HG03064 (cell line): ENCODE measurements at regions not wholly inside any gene's neighbourhood (a gene's known extent, or its start where the extent isn't known, plus 50 kb on each side); places are given as distances from the start of the nearest gene placed in this dataset.
"Not testable (repeated sequence)": the region's sequence is repeated elsewhere in the genome, so short reads cannot be mapped to it uniquely, and the experiment has no call there.

Experiments
- ATAC-seq: cut with Tn5 transposase; IDR thresholded peaks from one replicate; pipeline ENCODE4 v1.9.1; 2021; ENCODE audit warnings: low read depth; ENCODE audit not compliant: unreplicated experiment

DNA sequence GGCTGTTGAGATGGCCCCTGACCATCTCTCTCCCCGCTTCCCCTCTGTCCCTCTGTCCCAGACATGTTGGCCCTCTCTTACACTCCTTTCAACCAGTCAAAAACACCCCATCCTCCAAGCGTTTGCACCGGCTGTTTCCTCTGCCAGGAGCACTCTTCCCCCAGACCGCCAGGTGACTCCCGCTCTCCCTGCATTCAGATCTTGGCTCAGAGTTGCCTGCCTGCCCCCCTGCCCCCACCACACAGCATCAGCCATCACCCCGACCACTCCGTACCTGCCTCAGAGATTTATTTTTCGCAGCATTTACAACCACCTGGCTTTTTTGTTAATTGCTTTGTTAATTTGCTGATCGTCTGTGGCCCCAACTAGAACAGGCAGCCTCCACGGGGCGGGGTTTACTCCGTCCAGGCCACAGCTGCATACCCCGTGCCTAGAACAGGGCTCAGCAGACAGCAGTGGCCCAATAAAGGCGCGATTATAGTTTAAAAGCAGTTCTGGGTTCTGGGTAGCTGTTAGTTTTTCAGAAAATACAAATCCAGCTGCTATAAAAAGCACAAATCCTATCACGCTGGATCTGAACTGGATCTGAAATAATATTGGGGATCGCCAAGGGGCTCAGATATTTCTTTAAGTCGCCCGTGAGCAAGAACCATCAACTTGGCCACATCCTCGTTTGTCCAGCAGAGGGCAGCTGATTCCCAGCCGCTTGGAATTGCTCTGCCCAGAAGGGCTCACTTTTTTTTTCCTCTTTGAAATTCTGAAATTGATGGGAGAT, 173.6 kb downstream of the IRF8 start:
- no peak for ATAC-seq

DNA sequence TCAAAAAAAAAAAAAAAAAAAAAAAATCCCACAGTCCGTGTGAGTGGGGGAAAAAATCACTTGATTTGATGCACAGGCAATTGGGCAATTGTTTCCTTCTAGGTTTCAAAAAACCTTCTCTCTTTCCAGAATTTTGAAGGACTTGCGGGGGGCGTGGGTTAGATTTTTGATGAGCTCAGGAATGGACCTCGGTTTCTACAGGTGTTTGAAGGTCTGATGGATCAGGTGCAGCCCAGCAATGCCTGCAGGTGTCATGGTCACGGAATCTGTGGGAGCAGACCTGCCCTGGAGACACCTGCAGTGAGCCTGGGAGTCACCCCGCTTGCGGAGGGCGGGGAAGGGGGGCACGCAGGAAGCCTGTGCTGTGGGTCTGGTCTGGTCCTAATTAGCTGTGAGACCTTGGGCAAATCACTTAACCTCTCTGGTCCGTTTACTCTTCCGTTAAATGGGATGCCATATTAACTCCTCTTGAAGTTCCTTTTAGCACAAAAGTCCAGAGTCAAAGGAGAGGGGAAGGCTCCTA, 174.2 kb downstream of the IRF8 start:
- no peak for ATAC-seq

DNA sequence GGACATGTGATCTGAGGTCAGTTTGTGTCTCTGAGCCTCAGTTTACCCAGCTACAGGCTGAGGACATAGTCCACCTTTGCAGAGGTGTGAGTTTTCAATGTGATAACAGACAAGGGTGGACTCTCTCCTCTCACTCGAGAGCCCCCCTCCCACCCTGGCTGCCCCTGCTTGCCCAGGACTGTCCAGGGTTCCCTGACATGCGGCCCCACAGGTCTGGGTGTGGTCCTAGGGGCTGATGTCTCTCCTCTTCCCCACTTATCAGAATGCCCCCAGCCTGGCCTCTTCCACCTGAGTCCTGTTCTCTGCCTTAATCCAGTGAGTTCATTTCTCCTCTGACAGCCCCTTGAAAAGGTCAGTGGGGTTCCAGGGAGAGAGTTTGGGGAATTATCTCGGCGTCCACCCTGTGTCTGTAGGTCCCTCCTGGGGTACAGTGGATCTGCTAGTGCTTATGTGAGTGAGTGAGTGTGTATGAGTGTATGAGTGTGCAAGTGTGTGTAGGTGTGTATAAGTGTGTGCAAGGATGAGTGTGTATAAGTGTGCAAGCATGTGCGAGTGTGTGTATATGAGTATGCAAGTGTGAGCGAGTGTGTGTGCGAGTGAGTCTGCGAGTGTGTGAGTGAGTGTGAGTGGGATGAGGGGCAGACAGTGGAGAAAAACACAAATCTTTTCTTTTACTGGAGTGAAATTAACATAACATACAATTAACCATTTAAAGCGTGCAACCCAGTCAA, 175.0 kb downstream of the IRF8 start:
- ATAC-seq, result no peak

DNA sequence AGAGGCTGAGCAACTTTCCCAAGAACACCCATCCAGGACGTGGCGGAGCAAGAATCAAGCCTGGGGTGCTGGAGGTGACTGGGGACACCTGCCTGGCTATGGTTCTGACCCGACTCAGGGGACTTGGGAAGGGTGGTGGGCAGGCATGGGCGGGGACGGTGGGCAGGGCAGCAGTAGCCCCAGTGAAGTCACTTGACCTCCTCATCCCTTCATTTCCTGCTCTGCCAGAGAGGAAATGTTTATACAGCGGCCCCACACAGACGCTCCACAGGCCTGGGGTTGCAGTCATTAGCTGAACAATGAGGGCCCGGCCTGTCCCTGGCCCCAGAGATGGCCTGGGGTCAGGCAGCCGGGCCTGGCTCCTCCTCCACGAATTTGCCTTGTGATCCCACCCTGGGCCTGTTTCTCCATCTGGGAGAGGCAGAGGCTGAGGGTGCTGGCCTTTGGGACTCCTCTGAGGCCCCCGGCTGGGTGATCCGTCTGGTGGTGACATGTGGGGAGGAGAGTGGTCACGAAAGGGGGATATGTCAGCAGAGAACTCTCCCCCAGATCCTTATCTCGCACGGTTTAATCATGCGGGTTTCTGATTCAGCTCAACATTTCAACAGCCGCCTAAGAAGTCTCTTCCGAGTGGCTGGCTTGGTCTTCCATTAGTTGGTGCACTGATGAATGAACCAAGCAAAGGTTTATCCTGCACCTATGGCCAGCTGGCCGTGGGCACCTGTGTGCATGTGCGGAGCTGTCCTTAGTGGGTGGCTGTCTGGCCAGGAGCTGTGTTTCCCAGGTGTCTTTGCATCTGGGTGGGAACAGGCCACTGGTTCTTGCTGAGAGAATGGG, 175.9 kb downstream of the IRF8 start:
- no peak for ATAC-seq

DNA sequence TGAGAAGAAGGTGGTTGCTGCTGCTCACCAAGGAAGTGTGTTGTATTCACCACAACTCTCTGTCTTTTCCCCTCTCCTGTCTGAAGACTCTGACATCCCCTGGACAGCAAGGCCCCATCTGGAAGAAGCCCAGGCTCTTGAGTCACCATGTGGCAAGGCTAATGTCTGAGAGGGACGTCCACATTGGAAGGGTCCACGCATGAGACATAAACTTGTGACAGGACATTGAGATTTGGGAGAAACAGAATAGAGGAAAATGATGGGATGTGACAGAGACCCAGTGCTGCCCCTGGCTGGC, 176.5 kb downstream of the IRF8 start:
- ATAC-seq, result no peak

DNA sequence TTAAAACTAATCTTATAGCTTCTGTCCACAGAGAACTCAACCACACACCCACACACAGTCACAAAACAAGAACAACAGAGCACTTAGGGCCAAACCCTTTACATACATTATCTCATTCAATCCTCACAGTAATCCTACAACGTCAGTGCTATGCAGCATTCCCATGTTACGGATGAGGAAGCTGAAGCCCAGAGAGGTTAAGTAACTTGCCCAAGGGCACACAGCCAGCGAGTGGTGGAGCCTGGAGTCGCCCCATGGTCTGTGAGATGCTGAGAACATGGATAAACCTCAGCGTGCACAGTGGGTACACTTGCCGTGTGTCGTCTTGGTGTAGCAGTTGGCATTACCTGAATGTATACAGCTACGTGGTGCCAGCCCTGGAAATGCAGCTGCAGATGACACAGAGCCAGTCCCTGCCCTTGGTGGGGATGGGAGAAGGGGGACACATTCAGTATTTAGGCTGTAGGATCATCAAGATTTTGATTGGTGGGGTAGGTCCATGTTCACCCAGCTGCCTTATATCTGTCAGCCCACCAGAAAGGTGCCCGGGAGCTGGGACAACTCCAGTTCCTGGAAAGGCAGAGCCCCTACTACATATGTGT, 177.0 kb downstream of the IRF8 start:
- no peak for ATAC-seq

DNA sequence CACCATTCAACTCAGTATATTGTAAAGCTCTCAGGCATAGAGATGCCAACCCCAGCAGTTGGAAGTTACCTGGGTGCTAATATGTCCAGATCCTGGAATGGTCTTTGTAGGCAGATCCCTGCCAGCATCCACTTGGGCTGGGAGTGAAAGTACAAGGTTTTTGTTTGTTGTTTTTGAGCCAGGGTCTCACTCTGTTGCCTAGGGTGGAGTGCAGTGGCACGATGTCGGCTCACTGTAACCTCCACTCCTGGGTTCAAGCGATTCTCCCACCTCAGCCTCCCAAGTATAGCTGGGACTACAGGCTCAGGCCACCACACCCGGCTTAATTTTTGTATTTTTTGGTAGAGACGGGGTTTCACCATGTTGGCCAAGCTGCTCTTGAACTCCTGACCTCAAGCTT, 177.6 kb downstream of the IRF8 start:
- no peak for ATAC-seq

DNA sequence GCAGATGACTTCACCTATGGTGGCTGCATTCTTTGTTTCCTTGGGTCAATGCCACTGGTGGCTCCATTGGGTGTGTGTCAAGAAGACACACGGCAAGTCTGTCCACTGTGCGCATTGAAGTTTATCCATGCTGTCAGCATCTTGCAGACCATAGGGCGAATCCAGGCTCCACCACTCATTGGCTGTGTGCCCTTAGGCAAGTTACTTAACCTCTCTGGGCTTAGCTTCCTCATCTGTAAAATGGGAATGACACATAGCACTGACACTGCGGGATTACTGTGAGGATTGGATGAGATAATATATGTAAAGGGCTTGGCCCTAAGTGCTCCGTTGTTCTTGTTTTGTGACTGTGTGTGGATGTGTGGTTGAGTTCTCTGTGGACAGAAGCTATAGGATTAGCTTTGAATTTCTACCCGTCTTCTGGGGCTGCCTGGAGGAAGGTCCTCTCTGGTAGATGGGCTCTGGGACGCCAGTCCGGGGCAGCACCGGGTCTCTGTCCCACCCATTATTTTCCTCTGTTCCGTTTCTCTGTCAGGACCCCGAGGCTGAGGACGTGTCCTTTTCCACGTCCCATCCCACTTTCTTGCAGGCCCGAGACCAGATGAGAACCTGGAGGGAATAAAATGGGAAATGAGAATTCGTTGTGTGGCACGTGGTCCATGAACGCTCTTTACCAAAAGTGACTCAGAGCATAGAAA, 178.4 kb downstream of the IRF8 start:
- ATAC-seq, result no peak

DNA sequence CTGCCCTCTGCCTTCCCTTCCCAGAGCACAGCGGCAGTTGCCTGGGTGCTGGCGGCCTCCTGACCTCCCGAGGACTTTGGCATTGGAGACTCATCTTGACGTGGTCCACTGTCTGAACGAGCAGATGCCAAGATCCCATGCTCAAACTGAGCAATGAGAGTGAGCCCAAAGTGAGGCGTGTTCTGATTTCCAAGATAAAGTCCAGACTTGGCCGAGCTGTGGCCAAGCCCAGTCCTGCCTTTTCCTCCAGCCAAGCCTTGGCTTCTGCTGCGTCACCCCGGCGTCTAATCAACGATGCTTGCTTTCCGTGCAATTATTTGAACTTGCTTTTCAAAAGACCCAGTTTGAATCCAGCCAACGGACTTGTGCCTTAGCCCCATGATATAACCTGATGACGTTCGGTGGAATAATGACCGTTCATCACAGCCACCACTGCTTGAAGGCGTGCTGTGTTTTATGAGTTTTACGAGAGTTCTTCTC, 179.2 kb downstream of the IRF8 start:
- ATAC-seq, result no peak

DNA sequence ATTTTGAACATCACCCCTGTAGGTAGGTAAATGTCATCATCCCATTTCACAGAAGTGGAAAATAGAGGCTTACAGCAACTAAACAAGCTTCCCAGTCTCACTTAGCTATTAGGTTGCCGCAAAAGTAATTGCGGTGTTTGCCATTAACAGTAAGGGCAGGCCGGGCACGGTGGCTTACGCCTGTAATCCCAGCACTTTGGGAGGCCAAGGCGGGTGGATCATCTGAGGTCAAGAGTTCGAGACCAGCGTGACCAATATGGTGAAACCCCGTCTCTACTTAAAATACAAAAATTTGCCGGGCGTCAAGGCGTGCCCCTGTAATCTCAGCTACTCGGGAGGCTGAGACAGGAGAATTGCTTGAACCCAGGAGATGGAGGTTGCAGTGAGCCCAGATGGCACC, 179.7 kb downstream of the IRF8 start:
- ATAC-seq, result not testable (repeated sequence)

DNA sequence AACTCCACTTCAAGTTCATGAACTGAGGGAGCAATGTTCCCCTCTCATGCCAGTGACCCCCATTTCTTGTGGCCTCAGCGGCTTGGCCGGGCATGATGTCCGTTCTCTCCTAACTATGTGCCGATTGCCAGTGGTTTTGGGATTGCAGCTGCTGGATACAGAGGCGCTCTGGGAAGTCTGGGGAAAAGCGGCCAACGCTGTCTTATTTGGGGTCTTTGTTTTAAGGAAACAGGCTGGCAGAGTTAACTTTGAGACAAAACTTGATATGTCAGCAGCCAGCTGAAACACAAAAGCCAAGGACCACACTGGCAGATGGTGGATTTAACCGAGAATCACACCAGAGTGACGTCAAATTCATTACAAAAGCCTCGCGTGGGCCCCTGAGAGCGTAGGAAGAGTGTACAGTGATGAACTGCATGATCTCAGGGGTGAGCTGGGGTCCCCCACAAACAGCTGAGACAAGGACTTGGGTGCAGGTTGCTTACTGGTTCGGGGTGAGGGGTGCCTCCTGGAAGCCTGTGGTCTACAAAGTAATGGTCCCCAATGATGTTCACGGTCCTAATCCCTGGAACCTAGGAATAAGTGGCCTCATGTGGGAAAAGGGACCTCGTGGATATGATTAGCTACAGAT, 180.4 kb downstream of the IRF8 start:
- ATAC-seq, result no peak

DNA sequence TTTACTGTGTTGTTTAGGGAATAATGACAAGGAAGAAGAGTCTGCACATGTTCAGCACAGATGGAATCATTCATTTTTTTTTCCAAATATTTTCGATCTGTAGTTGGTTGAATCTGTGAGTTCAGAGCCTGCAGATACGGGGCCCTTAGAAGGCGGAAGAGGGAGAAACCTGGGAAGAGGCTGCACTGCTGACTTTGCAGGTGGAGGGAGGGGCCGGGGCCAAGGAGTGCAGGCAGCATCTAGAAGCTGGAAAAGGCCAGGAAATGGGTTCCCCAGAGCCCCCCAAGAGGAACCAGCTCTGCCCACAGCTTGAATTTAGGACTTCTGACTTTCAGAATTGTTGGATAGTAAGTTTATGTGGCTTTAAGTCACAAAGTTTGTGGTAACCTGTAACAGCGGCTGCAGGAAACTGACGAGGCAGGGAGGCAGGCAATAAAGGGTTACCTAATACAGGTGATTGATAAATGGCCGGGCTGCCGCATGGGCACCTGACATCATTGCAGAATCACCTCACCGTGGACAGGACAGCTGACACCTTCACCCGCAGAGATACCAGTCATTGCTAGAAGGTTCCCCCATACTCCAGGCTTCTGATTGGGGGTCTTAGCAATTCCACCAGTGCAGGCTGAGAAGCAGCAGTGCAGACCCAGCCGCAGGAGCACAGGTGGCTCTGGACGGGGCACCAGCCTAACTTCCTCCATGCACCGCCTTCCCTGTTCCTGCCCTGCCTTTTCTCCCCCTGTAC, 181.3 kb downstream of the IRF8 start:
- no peak for ATAC-seq

DNA sequence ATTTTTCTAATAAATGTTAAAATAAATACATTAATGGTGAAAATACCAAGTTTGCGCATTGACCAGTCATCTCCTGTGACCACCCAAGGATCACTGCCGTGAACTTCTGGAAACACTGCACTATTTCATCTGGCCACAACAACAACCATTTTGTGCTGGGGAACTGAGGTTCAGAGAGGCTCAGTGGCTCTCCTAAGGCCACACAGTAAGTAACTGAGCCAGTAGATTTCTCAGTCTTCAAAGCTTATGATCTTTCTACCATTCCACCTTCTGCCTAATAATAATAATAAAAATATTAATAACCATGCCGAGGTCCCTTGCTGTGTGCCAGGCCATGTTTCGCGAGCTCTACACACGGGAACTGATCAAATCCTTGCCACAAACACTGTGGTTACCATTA, 182.0 kb downstream of the IRF8 start:
- ATAC-seq, result no peak

DNA sequence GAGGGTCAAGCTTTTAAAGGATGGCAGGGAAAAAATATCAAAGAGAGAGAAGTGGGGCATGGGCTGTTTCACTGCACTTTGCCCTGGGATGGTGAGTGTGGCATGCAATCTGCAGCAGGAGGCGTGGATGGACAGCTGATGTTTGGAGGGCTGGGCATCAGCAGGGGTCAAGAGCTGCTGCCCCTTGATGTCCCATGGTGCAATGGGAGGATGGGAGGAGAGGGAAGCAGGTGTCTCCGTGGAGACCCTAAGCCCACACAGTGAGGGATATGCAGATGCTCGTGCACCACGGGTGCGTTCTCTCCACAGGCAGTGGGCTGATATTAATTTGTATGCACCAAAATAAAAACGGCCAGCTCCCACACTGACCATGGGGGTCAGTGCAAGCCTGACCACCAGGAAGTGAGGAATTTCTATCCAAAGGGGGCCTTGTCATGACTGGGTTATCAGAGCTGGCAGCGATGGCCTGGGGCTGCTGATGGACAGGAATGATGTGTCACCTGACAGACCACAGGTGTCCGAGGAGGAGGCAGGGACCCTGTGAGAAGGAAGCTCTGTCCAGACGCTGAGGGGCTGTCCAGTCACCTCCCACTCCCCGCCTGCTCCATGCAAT, 183.6 kb downstream of the IRF8 start:
- no peak for ATAC-seq

DNA sequence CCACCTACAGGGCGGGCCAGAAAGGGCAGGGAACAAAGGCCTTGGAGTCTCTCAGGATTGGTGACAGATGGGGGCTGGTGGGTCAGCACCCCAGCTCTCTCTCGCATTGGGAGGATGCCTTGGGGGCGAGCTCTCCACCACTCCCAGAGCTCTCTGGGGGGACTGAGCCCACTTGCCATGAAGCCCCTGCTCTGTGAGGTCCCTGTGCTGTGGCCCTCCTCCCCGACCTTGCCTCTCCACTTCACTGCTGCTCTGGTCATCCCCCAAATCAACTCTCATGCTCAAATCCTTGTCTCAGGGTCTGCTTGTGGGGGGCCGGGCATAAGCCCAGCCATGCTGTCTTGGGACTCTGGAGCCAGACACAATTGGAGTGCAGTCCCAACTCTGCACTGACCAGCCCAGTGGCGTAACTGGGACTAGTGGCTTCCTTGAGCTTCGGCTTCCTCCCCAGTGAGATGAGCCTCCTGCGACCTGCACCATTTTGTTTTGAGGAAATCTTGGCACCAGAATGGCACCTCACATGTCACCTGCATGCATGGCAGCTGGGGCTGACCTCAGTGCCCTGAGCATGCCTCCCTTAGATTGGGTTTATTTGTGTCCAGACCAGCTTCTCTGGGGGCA, 184.5 kb downstream of the IRF8 start:
- no peak for ATAC-seq

DNA sequence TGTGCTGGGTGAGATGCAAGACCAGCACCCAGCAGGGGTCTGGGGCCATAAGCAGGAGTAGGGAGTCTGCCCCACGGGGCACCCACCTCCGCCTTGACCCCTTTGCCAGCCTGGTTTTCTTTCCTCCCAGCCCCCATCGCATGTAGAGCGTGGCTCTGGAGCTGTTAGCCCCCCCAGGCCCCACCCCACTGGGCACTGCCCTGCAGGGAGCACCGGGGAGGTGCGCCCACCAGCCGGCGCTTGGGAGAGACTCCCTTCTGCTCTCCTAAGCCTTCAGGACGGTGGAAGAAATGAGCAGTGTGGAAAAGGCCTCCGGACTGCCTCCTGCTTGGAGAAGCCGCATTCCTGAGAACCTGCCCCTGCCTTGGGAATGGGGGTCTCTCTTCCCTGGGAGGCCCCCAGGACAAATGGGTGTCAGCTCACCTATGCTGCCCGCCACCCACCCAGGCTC, 186.2 kb downstream of the IRF8 start:
- ATAC-seq, result no peak

DNA sequence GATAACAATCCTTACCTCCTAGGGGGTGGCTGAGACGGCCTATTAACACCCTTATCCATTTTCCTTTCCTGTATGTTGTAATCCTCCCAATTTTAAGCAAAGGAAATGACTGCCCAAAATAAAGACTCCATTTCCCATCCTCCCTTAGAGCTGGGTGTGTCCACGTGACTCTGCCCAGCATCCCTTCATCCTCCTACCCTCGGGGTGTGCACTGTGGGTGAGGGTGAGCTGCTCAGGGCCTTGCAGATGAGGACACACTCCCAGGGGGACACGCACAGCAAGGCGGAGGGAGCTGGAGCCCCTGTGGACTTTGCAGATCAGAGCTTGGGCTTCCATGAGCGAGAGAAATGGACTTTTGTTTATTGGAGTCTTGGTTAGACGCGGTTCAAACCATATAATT, 186.8 kb downstream of the IRF8 start:
- ATAC-seq, result no peak

DNA sequence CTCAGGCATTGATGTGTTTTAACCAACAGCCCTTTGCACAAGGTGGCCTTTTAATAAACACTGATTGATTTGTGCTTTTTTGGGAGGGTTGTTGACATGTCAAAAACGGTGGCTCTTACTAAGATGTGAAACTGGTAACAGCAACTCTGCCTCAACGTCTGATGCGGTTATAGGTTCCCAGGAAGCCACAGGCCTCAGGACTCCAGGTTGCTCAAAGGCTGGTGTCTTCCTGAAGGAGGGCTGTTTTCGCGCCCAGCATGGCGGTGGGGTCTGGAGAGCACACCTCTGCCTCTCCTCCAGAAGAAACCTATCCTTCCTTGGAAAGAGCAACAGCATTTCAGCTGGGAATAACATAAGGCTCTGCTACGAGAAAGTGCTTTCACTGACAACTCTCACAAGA, 187.5 kb downstream of the IRF8 start:
- no peak for ATAC-seq
